Uterus (tissue), 2 donors: ENCODE measurements at regions not wholly inside any gene's neighbourhood (a gene's known extent, or its start where the extent isn't known, plus 50 kb on each side); places are given as distances from the start of the nearest gene placed in this dataset.

ENCODE experiments used
- POLR2A ChIP-seq, 2 donors: fragments of 450-650 bp; IDR thresholded peaks; one replicate each; pipeline ENCODE4 v1.6.1; 2016; ENCODE audit warnings: antibody characterized with exemption in 2 of 2, mild to moderate bottlenecking in 1 of 2, moderate library complexity in 1 of 2
- TF ChIP-seq, protein P1 (sequence below), 4 experiments: fragments of 200-600 bp in 2 of 4; fragments of 450-650 bp in 2 of 4; sonication (generic) in 2 of 4; IDR thresholded peaks; one replicate each; pipeline ENCODE4 v1.5.1; 2016 to 2019; ENCODE audit warnings: antibody characterized with exemption in 4 of 4, mild to moderate bottlenecking in 2 of 4, moderate library complexity in 1 of 4

DNA sequence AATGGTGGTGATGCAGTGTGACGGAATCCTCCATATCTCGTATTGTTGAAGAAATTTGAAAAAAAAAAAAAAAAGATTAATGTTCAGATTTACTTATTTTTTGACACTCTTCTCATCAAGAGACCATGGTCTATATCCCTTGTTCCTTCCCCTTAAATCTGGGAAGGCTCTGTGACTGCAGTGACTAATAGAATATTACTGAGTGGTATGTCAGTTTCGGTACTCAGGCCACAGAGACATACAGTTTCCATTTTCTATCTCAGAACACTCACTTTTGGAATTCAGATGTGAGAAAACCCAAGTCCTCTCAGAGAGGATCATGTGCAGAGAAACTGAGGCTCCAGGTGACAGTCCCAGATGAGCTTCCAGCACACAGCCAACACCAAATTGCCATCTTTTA, 1193.5 kb downstream of the DTWD2 start:
- TF ChIP-seq, protein P1, sequence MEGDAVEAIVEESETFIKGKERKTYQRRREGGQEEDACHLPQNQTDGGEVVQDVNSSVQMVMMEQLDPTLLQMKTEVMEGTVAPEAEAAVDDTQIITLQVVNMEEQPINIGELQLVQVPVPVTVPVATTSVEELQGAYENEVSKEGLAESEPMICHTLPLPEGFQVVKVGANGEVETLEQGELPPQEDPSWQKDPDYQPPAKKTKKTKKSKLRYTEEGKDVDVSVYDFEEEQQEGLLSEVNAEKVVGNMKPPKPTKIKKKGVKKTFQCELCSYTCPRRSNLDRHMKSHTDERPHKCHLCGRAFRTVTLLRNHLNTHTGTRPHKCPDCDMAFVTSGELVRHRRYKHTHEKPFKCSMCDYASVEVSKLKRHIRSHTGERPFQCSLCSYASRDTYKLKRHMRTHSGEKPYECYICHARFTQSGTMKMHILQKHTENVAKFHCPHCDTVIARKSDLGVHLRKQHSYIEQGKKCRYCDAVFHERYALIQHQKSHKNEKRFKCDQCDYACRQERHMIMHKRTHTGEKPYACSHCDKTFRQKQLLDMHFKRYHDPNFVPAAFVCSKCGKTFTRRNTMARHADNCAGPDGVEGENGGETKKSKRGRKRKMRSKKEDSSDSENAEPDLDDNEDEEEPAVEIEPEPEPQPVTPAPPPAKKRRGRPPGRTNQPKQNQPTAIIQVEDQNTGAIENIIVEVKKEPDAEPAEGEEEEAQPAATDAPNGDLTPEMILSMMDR (IDR thresholded peaks at IDR 0.05): no peak
- no peak for TF ChIP-seq POLR2A (IDR thresholded peaks at IDR 0.05)
